GM18861 (cell line): ENCODE measurements at regions not wholly inside any gene's neighbourhood (a gene's known extent, or its start where the extent isn't known, plus 50 kb on each side); places are given as distances from the start of the nearest gene placed in this dataset.
A peak's percentile ranks its signal among the peaks of the same experiment; 100 is the strongest.
"Not testable (repeated sequence)": the region's sequence is repeated elsewhere in the genome, so short reads cannot be mapped to it uniquely, and the experiment has no call there.

ENCODE experiments used
- ATAC-seq: cut with Tn5 transposase; IDR thresholded peaks from one replicate; pipeline ENCODE4 v1.9.1; 2021; ENCODE audit not compliant: unreplicated experiment

DNA sequence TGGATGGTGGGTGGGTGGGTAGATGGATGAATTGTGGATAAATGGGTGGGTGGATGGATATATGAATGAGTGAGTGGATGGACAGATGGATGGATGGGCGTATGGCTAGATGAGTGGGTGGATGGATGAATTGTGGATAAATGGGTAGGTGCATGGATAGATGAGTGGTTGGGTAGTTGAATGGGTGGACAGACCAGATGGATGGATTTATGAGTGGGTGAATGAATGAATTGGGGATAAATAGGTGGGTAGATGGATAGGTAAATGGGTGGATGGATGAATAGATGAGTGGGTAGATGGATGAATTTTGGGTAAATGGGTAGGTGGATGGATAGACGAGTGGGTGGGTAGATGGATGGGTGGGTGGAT, 108.7 kb downstream of the NPIPB11 start:
- ATAC-seq, result not testable (repeated sequence)

DNA sequence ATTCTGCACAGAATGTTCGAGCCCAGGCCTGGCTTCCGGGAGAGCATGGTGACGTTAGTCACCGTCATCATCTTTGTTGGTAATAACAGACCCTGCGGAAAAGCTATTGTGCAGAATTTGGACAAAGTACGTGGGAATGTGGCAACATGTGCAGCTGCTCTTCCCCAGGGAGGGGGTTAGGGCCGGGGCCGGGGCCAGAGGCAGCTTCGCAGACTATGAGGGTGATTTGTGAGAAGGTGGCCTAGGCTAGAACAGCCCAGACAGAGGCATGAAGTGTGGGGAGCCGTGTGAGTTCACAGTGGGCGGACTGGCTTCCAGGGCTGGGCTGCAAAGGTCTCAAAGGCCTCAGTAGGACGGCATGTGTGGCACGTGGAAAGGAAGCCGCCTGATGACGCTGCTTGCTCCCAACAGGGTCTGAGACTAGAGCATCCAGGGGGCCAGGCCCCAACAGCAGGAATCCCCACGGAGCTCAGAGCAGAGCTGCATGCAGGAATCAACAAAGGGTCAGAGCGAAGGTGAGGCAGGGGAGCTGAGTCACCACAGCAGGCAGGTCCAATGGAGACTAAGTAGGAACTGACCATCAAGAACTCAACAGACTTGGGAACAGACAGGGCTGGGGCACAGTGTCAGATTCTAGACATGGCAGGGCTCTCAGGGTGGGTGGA, 109.2 kb downstream of the NPIPB11 start:
- ATAC-seq, result not testable (repeated sequence)

DNA sequence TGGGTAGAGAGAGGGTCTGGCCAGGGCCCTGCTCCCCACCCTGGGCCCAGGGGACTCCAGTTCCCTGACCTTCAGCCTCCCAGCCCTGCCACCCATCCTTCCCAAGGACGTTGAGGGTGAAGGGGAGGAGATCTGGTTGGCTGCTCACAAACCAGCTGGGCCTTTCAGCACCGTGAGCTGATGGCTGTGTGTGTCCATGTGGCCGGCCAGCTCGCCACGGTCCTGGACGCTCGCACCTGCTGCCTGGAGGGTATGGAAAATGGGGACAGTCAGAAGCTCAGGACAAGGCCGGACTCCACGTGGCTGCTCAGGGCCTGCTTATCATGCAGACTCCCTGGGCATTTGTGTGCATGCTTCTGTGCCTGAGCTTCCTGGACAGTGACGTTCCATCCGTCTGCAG, 110.3 kb downstream of the NPIPB11 start:
- not testable (repeated sequence) for ATAC-seq

DNA sequence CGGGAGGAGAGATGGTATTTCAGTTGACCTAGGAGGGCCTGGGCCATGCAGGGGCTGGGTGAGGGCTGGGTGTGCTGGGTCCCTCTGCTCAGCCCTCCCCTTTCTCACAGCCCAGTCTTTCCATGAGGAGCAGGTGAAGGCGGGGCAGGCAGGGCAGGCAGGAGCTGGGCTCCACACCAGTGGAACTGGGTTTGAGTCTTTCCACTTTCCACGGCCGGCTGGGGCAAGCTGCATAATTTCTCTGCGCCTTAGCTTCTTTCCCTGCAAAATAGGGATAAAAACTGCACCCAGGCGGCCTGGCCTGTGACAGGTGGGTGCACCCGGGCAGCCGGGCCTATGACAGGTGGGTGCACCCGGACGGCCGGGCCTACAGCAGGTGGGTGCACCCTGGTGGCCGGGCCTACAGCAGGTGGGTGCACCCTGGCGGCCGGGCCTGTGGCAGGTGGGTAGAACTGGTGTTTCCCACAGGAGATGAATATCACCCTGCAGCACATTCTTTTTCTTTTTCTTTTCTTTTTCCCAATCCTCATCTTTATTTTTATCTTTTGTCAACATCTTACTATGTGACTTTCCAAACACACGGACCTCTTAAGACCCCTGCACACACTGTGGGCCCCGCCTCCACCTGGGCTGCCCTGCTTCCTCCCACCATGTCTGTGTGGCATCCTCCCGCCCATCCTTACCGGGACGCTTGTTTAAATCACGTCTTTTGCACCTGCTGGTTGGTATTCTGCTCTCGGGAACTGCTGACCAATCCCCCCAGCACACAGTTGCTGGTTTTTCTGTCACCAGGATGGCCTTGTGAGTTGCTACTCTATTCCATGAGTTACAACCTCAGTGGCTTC, 111.3 kb downstream of the NPIPB11 start:
- not testable (repeated sequence) for ATAC-seq

DNA sequence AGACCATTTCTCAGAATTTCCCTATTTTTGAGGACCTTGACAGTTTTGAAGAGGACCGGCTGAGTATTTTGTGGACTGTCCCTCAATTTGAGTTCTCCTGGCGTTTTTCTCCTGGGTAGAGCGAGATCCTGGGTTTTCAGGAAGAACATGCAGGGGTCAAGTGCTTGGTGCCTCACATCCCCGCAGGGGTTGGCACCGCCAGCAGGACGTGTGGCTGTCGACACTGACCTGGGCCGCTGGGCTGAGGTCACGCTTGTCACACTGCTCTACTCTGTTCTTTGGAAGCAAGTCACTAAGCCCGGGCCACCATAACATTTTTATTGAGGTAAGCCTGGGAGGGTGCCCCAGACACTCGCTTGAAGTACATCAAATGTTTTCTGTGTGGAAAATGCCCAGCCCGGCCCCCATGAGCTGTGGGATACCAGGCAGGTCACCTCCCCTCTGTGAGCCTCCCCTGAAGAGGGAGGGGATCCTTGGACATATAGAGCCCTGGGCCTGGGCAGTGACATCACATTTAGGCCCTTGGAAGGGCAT, 112.0 kb downstream of the NPIPB11 start:
- not testable (repeated sequence) for ATAC-seq

DNA sequence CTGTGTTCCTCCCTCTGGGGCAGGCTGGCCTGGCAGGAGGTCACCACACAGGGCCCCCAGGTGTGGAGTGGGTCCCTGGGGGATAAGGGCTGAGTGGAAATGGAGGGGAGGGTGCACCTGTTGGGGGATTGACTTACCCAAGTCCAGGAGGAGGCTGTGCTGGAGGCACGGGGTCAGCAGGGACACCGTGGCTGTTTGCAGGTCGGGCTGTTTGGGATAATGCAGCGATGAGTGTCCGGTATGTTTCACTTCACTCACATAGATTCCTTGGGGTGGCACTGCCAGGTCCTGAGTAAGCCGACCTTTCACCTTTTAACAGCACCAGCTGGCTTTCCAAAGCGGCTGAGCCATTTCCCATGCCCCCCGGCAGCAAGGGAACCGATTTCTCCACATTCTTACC, 113.0 kb downstream of the NPIPB11 start:
- ATAC-seq, result not testable (repeated sequence)

DNA sequence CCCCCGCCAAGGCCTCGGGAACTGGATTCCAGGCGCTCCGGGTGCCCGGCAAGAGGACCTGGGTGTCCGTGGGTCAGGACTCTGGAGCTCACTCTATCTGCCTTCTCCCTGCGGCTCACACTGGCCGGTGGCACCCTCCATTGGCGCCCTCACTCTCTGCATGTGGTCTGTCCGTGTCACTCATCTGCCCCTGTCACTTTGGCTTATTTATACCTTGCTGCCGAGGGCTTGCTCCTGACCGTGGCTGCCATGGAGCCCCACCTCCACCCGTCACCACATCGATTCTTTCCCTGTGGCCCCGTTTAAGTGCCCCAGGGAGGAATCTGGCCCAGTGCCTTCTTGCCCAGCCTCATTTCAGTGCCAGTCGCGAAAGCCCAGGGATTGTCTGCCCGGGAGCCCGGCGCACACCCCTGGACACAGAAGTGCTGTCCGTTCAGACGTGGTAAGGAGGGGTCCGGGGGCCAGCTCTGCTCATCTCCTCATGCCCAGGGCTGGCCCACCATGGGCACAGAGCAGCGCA, 113.5 kb downstream of the NPIPB11 start:
- not testable (repeated sequence) for ATAC-seq

DNA sequence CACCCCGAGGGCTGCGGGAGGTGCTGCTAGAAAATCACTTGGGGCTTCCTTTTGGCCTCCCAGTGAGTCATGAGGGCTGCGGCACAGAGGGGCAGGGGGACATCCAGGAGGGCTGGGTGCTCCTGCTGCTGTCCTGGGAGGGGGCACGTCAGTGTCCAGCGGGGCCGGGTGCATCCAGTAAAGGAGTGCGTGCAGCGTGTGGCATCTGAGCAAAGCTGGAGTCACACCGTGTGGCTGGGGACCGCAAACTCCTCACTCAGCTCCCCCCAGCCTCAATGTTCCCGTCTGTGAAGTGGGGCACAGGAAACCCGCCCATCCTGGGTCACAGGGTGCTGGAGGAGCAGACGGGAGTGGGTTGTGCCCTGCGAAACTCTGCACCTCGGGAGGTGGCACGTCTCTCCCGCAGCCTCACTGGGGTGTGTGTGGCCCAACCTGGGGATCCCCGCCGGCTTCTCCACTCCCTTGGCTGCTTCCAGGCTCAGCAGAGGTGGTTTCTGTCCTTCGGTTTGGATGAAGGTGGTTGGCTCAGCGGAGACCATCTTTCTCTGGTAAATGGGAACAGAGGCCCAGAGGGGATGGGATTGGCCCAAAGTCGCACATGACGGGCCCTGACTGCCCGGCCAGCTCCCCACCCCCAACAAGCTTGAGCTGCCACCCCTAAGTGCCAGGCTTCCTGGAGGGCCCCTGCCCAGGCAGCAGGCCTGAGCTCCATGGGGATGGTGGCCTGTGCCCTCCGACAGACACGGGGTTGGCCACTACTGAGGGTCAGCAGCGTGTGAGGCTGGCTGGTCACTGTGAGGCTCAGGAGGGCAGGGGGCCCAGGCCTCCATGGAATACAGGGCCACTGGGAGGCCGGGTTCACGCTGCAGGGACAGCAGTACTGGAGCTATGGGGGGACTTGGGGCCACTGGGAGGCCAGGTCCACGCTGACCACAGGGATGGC, 114.9 kb downstream of the NPIPB11 start:
- not testable (repeated sequence) for ATAC-seq

DNA sequence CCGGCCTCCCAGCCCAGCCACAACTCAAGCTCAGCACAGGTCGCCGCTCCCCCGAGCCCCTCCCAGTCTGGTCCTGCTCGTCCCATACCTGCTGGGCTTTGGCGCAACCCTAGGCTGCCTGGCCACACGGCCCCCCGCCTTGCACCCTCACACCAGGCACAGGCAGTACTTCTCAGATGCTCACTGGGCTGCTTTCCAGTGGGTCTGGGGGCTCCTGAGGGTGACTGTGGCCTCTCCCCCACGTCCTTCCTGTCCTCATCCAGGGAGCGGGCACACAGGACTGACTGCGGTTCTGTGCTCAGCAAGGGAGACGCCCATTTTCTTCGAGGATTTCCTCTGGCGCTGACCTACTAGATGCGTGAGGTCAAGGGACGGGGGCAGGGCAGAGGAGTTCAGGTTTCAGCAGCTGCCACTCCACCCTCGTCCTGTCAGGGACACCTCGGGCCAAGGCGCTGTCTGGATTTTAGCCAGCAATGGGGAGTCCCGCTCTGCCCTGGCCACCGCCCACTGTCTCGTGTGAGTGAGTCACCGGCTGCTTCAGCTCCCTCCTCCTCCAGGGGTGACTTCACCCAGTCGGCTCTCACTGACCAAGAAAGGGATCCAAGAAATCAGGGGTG, 115.8 kb downstream of the NPIPB11 start:
- peak; percentile 77 for ATAC-seq

DNA sequence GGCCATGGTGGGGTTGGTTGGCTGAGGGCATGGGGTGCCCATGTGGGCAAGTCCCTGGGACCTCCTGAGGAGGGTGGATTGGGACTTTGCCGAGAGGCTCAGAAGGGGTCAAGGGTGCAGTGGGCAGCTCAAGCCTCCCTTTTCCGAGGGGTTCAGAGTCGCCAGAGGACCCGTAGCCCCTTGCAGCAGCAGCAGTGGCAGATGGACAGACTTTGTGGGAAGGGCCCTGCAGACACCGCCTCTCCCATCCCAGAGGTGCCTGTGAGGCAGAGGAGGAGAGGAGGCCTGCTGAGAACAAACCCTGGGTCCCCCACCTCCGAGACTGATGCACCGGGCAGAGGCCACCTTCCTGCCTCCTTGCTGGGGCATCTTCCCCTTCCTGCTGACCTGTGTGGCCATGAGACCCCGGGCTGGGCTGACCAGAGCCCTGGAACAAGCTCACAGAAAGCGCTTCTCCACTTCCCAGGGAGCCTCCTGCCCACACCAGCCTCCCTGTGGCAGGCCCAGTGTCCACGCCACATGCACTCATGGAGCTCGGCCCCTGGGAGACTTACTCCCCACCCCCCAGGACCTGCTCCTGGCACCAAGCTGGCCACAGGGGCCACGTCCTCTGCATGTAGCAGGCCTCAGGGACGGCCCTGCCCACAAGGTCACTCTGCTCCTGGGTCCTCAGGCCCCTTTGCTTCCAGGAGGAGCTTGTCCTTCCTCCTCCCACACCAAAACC, 116.8 kb downstream of the NPIPB11 start:
- ATAC-seq, result not testable (repeated sequence)

DNA sequence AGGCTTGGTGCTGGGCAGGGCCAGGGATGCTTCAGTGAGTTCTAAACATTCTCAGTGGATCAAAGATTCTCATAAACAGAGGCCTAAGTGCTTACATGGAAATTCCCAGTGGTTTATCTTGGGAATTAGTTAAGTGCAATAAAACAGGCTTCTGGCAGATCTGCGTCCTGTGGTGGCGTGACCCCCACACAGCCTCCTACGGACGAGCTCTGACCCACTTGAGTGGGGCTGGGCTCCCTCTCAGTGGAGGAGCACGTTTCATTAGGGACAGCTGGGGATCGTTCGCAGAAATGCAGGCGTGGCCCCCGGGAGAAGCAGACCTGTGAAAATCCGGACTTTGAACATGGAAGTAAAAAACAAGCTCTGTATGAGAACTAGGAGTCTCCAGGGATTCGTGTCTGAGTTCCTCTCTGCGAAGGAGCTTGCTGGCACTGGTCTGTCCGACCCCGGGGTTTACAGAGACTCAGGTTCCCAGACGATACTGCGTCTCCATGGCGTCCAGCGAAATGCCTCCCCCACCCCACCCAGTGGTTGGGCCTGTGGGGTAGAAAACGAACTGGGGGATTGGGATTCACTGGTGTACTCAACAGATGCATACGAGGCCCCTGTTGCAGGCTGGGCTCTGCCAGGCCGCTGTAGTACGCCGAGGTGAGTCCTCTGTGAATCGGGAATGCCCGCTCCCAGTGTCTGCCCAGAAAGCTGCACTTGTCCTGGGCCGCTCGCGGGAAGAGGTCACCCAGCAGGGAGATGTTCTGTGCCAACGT, 117.6 kb downstream of the NPIPB11 start:
- ATAC-seq, result not testable (repeated sequence)

DNA sequence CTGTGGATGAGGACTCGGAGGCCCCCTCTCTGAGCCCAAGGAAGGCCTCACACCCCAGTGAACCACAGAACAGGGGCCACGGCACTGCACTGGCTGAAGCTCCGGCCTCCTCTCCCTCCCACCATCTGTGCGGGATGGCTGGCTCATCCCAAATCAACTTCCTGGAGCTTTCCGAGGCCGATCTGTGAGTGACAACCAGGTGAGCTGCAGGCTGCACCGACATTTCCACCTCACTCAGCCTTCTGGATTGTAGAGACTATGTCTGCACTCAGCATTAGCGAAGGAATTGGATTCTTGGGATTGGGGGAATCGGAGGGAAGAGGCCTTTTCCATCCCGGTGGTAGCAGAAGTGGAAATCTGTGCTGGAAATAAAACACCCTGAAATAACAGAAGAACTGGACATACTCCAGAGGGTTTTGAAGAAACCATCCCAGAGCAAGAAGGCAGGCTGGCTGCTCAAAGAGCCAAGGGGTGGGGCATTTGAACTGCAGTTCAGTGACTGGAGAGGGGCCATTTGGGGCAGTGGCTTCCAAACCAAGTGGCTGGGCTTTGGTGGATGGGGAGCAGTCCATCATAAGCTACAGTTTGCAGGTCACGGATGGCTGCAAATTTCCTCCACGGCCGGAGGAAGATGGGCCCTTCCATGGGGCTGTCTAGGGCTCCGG, 118.5 kb downstream of the NPIPB11 start:
- ATAC-seq, result not testable (repeated sequence)

DNA sequence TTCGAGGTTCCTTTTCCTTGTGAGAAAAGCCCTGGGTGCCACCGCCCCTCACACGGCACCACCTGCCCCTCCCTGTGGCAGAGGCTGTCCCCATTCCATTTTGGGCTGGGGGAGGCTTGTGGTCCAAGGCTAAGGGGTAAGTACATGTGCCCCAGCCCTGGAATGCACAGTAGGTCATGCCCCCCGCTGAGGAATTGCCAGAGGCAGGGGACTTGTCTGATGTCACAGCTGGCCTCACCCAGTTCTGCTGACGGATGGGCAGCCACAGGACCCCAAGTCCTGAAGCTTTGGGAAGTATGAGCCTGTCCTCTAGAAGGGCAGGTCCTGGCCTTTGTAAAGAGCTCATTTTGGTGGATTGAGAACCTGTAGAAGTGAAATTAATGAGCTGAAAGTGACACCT, 119.3 kb downstream of the NPIPB11 start:
- not testable (repeated sequence) for ATAC-seq

DNA sequence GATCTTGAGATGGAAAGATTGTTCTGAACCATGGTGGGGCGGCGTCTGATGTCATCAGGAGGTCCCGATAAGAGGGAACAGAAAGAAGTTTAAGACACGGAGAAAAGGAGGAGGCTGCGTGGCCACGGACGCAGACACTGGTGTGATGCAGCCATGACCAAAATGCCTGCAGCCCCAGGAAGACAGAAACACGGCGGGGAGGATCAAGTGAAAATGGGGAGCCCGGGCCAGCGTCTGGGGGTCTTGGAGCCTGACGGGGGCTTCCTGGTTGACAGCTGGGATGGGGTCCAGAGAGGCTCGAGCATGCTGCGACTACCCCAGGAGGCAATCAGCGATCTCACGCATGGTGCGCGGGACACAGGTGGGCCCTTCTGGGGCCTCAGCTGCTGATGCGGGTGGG, 119.7 kb downstream of the NPIPB11 start:
- not testable (repeated sequence) for ATAC-seq

DNA sequence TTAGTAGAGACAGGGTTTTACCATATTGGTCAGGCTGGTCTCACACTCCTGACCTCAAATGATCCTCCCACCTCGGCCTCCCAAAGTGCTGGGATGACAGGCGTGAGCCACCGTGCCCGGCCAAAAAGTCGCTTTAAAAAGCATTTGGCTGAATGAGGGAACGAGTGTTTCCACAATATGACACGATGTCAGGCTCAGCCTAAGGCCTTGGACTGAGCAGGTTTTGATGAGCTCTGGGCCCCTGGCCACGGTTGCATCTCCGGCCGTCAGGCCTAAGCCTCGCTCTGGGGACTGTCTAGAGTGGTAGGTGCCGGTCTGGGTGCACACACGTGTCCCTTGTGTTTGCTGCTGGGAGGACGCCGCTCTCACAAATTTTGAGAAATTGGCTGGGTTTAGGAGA, 120.3 kb downstream of the NPIPB11 start:
- ATAC-seq, result not testable (repeated sequence)

DNA sequence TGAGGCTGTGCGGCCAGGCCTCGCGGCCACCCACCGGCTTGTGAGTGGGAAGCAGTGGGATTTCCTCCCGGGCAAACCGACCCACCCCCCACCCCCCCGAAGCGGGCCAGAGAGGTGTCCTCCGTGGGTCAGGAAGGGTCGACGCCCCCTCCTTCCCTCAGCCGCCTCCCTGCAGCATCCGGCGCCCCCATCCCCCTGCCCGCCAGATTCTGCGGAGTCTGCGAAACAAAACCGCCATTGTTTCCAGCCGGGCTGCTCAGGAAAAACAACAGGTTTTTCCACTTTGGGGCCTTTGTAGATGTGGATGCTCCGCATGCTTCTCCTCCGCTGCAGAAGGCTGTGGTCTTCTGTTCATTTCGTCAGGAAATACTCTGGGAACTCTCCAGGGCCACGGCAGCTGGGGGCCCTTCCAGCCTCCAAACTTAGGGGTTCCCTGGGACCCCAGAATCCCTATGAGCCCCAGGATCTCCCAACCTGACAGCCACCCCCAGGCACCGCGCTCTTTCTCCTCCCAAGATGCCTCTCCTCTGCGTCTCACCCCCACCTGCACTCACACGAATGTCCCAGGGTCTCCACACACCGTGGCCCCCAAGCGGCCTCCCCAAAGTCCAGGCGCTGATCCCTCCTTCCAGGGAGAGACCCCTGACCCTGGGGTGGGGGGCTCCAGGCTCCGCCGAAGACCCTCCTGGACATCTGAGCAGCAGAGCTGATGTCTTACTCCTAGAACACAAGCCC, 121.2 kb downstream of the NPIPB11 start:
- not testable (repeated sequence) for ATAC-seq

DNA sequence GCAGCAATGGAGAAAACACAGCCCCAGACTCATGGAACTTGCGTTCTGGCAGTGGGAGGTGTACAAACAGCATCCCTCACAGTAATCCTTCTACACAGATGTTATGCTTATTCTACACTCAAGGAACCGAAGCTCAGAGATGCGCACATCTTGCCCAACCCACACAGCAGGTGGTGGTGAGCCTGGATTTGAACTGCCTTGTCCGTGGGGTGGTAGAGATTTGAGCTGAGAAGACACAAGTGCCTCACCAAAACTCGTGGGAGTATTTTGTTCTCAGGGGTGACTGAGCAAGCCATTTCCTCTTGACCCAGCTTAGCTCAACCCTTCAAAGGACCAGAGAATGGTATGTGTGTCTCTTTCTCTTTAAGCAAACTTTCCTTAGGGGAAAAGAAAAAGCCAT, 121.8 kb downstream of the NPIPB11 start:
- not testable (repeated sequence) for ATAC-seq

DNA sequence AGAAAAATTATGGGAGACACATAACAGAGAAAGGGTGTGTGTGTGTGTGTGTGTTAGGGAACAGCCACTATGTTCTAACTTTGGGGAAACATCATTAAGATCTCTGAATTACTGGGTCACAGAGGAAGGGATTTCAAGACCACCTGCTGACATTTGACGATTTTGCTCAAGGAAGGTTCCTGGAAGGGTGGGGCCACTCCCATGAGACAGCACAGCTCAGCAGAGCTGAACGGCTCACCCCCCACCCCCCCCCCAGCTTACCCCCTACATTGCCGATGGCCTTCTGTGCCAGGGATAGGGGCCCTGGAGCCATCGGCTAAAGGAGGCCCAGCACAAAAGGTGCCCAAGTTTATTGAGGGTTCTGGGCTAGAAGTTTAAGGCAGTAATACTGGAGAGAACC, 122.4 kb downstream of the NPIPB11 start:
- ATAC-seq, result not testable (repeated sequence)
